ENCODE measurements at regions not wholly inside any gene's neighbourhood (a gene's known extent, or its start where the extent isn't known, plus 50 kb on each side); places are given as distances from the start of the nearest gene placed in this dataset.

- no peak for TF ChIP-seq SIN3A (conservative IDR thresholded peaks at IDR 0.05 in 1 of 2, IDR thresholded peaks at IDR 0.05 in 1 of 2; ENCODE audit: low read depth in 1 of 2, low read length in 2 of 2)
- no peak for TF ChIP-seq TBP (IDR thresholded peaks at IDR 0.05; ENCODE audit: low read depth, low read length)
- no peak for TF ChIP-seq SIX5 (IDR thresholded peaks at IDR 0.05; ENCODE audit: low read depth, low read length)
- no peak for TF ChIP-seq MAX (IDR thresholded peaks at IDR 0.05)
- 0 out of 2 replicates have a peak, but pooled peaks have one; percentile 1 for TF ChIP-seq CEBPB (IDR thresholded peaks at IDR 0.05; ENCODE audit: low read depth, low read length)
- no peak for TF ChIP-seq CTCF (IDR thresholded peaks at IDR 0.05; ENCODE audit: control extremely low read depth in 1 of 3, insufficient read depth in 1 of 3, low read depth in 1 of 3, low read length in 3 of 3)
- no peak for TF ChIP-seq YY1 (IDR thresholded peaks at IDR 0.05; ENCODE audit: low read depth, low read length)
- TF ChIP-seq CHD2 (IDR thresholded peaks at IDR 0.05; ENCODE audit: low read length): no peak
- no peak for TF ChIP-seq BRCA1 (IDR thresholded peaks at IDR 0.05; ENCODE audit: low read depth, low read length)
Measured at GRCh38 chr13:110027470-110028240, 241.3 kb upstream of the IRS2 start.

All from H1 (cell line).